HK-2 (cell line): ENCODE measurements at regions not wholly inside any gene's neighbourhood (a gene's known extent, or its start where the extent isn't known, plus 50 kb on each side); places are given as distances from the start of the nearest gene placed in this dataset.

Experiments used
- DNase-seq: peaks from one replicate; pipeline ENCODE4 v3.0.0-alpha.2; 2018; ENCODE audit not compliant: unreplicated experiment

DNA sequence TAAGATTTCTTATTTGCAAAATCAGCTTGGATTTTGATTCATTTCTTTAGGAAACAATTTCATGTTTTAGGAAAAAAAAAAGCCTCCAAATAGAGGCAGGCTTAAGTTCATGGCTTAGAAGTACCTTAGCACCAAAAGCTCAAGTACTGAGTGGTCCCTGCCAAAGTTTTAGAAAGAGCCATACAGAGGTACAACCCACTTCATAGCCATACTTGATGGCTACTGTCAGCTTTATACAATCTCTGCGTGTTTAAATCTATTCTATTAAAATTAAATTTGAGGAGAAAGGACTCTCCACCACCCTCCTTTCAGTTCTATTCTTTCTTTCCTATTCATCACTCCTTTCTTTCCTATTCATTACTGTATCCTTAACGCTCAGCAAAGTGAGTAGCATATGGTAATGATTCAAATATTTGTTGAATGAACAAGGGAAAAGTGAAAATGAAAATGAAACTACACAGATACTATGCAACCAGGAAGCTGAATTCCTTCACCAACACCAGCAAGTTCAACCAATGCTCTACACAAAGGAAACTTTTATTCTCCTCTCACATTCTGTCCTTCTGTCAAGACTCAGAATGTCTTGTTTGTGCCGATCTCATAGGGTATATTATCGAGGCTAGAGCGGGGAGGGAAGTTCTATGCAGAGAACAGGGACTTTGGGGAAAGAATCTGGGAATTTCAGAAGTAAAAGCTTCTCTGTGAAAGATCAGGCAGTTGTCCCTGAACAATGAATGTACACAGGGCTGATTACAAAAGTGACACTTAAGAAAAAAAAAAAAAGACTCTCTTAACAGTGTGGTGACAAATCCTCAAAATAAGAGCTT, 138.6 kb upstream of the SPEF2 start:
- no peak for DNase-seq

DNA sequence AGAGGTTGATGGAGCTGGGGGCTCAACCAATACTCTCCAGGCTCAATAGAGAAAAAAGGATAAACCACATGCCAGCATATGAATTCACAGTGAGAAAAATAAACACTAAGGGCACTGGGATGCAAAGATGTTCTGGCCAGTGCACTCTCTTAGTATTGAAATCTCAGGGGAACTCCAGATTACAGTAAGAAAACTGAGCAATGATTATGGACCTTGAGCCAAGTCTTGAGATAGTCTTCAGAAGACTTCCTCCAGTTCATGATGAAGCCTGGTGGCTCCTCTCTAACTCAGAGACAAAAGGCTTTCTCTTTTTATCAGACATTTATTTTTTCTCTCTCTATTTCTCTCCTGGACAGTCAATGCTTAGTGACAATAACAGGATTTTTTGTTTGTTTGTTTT, 139.8 kb upstream of the SPEF2 start:
- no peak for DNase-seq

DNA sequence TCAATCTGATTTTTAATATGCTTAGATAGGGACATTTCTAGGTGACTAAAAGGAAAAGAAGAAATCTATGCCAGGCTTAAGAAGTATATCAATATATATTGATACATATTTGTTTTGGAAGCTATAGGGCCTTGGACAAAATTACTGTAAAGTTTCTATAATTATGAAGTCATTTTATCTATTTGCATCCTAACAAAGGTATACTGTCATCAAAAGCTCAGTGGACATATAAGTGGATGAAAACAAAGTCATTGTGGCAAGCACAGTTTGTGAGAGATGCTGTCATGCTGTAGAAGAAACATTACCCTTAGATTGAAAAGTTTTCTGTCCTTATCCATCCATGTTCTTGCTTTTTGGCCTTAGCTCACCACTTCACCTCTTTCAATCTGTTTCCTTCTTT, 140.3 kb upstream of the SPEF2 start:
- no peak for DNase-seq

DNA sequence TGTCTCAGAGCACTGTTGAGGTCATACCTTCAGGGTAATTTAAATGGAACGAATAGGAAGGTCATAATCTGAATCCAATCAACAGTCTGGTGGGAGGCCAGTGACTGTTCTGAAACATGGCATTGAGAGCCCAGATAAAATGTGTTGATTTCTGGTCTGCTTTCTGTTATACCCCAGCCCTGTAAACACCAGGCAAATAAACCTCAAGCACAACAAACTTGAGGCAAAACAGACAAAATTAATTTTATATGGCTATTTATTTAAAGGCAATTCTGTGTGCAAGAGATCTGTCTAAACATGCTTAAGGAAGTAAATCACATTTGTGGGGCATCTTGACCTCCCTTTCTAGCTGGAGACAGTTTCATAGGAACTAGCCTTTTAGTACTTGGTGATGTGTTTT, 140.9 kb upstream of the SPEF2 start:
- no peak for DNase-seq

DNA sequence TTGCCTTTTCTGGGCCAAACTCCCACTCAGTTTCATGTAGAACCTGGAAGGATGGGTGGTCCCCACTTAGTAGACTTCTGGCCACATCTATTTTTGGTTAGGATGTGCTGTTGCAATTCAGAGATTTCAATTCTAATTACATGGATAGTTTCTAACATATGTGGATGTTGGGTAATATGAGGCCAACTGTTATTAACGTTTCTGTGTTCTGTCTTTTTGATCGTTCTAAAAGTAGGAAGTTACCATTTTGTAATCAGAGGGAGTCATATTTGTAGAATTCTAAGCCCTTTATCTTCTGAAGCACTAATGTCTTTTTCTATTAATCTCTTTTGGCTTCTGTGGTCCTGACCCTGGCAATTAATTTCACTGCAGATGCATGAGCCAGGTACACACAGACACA, 141.6 kb upstream of the SPEF2 start:
- DNase-seq, result no peak

DNA sequence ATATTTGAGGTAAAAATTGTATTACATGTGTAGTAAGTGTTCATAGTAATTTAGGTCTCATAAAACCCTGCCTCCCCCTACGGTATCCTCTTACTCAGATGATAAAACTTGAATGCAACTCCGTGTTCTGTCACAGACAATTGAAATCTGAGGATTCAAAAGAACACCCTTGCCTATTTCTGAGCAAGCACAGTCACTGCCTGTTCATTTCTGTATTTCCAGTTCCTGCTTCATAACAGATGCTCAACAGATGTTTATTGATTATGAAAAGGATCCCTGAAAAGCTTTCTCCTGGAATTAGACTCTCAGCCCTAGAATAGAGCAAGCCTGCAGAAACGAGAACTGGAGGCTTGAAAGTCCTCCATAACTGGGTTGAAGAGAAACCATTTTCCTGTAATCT, 144.1 kb upstream of the SPEF2 start:
- no peak for DNase-seq

DNA sequence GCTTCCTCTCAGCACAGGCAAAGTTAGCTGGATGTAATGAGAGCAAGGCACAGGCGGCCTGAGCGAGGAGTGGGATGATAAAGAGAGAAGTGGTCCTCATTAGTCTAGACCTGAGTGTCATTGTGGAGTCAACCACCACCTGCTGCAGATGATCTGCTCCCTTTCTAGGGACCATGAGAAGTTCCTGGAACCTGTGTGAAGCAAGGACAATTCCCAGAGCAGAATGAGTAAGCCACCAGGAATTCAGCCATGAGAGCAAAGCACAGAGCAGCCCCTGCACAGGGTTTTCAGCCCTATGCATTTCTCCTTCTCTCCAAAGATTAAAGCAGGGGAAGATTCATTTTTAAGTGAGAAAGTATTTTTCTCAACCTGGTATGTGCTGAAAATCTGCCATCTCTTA, 146.8 kb upstream of the SPEF2 start:
- DNase-seq, result no peak

DNA sequence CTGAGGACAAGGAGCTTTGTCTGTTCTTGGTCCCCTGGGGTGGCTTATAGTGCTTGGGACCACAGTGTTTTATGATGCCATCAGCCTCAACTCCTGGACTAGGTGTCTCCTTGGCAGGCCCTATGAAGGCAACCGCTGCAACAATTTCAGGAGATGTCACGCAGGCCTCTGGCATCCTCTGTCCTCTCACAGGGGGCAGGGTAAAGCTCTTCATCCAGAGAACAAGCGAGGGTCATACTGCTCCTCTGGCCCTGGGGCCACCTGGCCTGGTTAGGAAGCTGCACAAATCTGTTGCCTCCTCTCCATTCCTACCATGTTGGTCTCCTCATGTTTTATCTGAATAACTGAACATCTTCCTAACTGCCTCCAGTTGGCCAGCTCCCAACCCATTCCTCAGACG, 148.9 kb upstream of the SPEF2 start:
- DNase-seq, result no peak

DNA sequence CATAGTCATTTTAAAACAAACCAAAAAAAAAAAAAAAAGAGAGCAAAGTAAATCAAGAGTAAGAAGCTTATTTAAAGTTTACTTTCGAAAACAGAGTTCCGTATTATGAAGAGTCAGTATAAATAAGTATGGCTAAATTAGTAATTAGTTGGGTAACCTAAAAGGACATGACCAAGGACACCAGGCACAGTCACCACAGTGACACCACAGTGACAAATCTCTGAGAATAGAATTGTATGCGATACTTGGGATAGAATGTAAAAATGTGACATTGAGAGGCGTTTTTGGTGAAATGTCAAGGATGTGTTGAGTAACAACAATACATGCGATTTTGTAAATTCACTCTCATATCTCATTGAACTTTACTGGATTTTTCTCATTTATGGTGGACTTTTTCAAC, 150.9 kb upstream of the SPEF2 start:
- no peak for DNase-seq

DNA sequence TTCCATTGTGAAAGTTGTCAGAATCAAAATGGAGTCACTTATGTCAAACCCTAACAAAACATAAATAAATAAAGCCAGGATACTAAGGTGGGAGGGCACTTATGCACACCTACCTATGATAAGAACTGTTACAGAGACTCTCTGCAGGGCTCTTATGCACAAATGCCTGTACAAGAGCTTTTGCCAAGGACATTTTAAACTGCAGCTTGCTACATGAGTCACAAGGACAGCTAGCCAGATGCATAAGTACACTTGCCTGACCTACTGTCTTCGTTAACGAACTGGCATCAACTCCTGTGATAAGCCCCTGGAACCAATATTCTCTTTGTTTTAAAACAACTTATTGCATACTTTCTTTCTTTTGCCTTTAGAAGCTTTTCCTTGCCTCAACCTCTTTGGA, 152.9 kb upstream of the SPEF2 start:
- no peak for DNase-seq

DNA sequence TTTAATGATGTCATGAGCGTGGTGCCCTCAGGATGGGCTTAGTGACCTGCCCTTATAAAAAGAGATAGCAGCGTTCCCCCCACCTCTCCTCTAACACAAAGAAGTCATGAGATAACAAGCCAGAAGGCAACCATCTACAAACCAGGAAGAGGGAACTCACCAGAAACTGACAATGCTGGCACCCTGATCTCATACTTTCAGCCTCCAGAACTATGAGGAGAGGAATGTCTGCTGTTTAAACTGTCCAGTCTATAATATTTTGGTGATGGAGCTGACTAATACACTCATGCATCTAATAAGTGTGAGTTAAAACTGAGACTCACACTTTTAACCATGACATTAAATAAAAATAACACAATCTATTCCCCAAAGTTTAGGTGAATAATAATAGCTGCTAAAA, 156.1 kb upstream of the SPEF2 start:
- DNase-seq, result no peak

DNA sequence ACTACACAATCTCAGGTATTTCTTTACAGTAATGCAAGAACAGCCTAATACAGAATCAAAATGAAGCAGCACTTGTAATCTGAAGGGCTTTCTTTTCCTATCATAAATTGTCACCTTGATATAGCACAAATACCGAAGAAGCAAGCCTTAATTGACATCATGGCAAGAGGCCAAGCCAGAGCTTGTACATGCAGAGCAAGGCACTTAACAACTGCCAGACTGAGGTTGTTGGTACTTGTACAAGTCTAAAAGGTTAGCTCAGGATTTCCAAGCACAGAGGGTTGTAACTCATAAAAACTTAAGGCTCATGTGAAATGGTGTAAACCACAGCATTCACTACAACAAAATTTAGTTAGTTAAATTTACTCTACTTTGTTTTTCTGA, 158.8 kb upstream of the SPEF2 start:
- DNase-seq, result no peak

DNA sequence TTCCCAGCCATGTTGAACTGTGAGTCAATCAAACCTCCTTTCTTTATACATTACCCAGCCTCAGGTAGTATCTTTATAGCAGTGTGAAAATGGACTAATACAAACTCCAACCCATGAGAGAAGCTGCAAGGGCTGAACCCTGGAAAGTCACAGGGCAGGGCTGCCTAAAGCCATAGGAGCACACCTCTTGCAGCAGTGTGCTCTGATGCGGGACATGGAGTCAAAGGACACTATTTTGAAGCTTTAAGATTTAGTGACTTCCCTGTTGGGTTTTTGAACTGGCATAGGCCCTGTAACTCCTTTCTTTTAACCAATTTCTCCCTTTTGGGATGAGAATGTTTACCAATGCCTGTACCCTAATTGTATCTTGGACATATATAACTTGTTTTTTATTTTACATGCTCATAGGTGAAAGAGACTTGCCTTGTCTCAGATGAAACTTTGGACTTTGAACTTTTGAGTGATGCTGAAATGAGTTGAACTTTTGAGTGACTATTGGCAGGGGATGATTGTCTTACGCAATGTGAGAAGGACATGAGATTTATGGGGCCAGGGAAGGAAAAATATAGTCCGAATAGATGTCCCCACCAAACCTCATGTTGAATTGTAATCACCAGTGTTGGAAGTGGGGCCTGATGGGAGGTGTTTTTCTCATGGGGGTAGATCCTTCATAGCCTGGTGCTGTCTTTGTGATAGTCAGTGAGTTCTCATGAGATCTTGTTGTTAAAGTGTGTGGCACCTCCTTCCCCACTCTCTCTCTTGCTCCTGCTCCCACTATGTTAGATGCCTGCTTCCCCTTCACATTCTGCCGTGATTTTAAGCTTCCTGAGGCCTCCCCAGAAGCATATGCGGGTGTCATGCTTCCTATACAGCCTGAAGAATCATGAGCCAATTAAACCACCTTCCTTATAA, 159.5 kb upstream of the SPEF2 start:
- DNase-seq, result no peak

DNA sequence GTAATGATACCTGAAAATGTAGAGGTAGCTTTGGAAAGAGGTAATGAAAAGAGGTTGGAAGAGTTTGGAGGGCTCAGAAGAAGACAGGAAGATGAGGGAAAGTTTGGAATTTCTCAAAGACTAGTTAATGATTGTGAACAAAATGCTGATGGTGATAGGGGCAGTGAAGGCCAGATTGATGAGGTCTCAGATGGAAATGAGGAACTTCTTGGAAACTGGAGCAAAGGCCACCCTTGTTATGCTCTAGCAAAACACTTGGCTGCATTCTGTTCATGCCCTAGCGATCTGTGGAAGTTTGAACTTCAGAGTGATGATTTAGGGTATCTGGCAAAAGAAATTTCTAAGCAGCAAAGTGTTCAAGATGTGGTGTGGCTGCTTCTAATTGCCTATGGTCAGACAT, 161.2 kb upstream of the SPEF2 start:
- no peak for DNase-seq

DNA sequence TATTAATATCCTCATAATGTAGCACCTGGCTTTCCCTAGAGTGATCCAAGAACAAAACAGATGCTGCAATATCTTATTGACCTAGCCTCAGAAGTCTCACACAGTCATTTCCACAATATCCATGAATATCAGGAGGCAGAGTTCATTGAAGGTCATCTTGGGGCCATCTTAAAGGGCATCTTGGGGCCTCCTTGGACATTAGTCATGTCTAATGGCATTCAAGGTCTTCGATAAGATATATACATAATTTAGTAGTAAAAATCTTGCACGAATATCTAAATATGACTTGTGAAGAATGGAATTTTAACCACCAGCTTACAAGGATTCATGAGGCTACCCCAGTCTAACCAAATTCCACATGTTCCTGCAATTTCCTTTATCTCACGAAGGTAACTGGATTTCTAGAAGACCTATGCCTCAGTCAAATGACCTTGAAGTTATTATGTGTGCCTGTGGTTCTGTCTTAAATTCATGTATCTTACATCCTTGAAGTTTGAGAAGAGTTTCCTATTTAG, 163.6 kb upstream of the SPEF2 start:
- no peak for DNase-seq

DNA sequence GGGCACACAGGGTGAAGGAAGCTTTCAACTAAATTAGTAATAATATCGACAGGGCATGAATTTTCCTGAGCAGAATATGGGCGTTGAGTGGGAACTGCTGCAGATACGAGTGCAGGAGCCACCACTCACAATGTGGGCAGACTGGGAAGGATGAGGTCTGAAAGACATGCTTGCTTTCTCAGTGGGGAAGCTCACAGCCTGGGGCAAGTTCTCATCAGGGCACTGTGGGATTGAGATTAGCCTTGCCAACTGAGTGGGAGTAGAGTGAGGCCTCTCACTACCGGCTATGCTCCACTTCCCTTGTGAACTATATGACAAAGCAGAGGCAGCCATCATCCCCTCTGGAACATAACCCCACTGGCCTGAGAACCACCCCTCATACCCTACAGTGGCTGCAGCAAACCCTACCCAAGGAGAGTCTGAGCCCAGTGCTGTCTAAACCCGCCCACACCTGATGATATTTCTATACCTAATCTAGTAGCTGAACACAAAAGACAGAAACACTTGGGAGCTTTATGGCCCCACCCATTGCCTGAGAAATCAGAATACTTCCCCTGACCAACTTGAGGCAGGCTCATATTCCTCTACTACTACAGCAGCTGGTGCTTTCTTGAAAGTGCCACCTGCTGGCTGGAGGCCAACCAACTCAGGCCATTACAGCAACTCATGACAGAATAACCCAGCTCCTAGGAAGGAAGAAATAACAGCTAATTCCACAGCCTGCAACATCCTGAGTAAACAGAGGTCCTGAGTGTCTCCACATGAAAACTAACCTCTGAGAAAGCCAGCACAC, 173.7 kb upstream of the SPEF2 start:
- DNase-seq, result no peak

DNA sequence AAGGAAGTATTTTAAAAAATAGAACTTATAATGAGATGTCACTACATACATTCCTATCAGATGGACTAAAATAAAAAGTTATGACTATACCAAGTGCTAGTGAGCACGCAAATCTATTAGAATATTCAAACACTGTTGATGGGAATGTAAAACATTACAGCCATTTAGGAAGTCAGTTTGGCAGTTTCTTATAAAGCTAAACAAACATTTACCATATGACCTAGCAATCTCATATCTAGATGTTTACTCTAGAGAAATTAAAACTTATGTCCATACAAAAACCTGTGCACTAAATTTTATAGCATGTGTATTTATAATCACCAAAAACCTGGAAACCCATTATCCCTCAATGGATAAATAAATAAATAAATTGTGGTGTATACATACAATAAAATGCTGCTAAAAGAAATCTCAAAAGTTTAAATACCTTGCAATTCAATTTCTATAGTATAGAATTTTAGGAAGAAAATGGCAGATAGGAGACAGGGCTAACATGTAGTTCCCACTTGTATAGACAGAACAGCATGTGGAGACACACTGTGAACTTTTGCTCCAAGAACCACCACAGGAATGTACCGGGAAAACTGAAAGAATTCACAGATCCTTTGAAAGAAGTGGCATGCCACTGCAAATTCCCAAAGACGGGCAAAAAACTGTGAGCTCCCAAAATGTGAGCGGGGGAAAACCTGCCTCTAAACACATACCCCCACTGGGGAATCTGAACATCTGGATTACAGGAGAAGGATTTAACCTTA, 174.6 kb upstream of the SPEF2 start:
- no peak for DNase-seq

DNA sequence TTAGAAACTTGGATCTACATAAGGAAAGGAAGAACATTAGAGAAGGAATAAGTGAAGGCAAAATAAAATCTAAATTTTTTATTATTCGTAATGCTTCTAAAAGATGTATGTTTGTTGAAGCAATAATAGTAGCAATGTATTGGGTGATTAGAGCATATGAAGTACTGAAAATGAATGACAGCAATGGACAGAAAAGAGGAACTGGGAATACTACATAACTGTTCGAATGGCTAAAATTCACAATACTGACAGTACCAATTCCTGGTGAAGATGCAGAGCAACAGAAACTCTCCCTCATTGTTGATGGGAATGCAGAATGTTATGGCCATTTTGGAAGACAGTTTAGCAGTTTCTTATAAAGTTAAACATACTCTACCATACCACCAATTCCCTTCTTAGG, 177.3 kb upstream of the SPEF2 start:
- no peak for DNase-seq

DNA sequence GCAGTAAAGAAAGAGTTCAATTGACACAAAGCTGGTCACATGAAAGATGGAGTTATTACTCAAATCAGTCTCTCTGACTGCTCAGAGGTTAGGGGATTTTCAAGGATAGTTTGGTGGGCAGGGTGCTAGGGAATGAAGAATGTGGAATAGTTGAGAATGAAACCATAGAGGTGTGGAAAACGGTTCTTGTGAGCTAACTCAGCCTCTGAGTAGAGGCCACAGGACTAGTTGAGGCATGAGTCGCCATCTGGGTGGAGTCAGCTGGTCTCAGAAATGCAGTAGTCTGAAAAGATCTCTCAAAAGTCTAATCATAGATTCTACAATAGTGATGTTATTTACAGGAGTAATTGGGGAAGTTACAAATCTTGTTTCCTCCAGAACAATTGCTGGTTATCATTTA, 178.9 kb upstream of the SPEF2 start:
- DNase-seq, result no peak

DNA sequence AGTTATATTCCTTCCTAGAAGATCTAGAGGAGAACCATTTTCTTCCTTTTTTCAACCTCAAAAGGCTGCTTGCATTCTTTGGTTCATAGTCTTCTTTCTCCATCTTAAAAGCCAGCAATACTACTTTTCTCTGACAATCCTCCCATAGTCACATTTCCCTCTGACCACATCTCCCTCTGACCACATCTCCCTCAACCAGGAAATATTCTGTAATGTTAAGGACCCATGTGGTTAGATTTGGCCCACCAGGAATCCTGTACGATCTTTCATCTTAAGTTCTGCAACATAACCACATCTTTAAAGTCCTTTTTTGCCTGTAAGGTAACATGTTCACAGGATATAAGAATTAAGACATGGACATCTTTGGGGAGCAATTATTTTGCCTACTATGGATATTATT, 179.4 kb upstream of the SPEF2 start:
- no peak for DNase-seq

DNA sequence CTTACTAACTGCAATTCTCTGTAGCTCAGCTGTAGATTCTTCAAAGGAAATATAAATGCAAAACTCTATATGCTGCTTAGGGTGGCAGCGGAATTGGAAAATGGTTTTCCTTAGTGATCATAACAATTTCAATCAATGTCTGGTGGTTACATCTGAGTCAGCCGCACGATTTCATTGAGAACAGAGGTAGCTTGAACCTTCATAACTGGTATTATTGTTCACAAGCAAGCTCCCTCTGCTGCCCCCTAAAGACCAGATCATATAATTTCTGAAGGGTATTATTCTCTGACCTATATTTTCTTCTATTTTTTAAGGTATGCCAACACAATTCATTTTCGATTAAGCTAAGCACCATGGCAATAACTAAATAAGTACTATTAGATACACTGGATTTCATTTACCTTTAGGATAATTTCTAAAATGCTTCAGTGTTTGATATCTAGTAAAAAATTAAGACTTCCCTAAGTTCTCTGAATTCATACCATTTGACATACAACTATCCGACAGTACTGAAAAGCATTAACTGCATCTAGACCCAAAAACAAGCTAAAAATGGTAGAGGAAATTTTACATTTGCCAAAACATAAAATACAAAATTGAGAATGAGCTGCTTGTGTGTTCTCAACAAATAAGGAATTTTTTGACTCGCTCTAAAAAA, 181.1 kb upstream of the SPEF2 start:
- no peak for DNase-seq
